ENCODE measurements at regions not wholly inside any gene's neighbourhood (a gene's known extent, or its start where the extent isn't known, plus 50 kb on each side); places are given as distances from the start of the nearest gene placed in this dataset.
"Not testable (repeated sequence)": the region's sequence is repeated elsewhere in the genome, so short reads cannot be mapped to it uniquely, and the experiment has no call there.

GRCh38 chr13:104614361-104615145, 1548.3 kb upstream of the SLC10A2 start:
- TF ChIP-seq, protein P1, sequence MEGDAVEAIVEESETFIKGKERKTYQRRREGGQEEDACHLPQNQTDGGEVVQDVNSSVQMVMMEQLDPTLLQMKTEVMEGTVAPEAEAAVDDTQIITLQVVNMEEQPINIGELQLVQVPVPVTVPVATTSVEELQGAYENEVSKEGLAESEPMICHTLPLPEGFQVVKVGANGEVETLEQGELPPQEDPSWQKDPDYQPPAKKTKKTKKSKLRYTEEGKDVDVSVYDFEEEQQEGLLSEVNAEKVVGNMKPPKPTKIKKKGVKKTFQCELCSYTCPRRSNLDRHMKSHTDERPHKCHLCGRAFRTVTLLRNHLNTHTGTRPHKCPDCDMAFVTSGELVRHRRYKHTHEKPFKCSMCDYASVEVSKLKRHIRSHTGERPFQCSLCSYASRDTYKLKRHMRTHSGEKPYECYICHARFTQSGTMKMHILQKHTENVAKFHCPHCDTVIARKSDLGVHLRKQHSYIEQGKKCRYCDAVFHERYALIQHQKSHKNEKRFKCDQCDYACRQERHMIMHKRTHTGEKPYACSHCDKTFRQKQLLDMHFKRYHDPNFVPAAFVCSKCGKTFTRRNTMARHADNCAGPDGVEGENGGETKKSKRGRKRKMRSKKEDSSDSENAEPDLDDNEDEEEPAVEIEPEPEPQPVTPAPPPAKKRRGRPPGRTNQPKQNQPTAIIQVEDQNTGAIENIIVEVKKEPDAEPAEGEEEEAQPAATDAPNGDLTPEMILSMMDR (conservative IDR thresholded peaks at IDR 0.05; ENCODE audit: low read depth, low read length): no peak
- no peak overlapping the region for H3K4me3 ChIP-seq (ENCODE audit: low read length)
- no peak for DNase-seq (ENCODE audit: low read depth)

DNA sequence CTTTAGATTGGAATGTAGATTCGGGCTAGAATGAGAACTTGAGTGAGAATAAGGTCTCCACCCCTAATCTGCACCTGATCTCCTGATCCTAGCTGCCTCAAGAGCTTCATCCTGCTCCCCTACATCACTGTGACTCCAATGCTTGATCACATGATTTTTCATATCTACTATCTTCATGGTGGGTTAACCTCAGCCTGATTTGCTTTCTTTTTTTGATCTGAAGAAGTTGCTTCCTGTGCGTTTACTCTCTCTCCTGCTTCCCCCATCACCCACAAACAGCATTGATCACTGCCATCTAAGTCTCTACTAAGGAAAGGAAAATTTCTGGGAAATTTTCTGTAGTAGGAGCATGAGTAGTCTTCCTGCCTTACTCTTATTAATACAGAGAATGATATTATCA, 1542.1 kb upstream of the SLC10A2 start:
- TF ChIP-seq, protein P1 (conservative IDR thresholded peaks at IDR 0.05; ENCODE audit: low read depth, low read length): no peak
- no peak for DNase-seq (ENCODE audit: low read depth)
- no peak overlapping the region for H3K4me3 ChIP-seq (ENCODE audit: low read length)

DNA sequence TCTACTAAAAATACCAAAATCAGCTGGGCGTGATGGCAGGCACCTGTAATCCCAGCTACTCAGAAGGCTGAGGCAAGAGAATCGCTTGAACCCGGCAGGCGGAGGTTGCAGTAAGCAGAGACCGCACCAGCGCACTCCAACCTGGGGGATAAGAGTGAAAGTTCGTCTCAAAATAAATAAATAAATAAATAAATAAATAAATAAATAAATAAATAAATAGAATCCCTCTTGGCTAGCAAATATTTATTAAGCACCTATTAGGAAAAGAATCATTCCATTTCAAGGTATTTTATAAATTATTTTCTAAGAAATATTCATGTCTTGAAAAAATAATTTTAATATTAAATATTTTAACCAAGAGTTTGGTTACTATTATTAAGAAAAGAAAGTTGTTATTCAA, 1539.2 kb upstream of the SLC10A2 start:
- DNase-seq (ENCODE audit: low read depth); H3K4me3 ChIP-seq (ENCODE audit: low read length): not testable (repeated sequence)

DNA sequence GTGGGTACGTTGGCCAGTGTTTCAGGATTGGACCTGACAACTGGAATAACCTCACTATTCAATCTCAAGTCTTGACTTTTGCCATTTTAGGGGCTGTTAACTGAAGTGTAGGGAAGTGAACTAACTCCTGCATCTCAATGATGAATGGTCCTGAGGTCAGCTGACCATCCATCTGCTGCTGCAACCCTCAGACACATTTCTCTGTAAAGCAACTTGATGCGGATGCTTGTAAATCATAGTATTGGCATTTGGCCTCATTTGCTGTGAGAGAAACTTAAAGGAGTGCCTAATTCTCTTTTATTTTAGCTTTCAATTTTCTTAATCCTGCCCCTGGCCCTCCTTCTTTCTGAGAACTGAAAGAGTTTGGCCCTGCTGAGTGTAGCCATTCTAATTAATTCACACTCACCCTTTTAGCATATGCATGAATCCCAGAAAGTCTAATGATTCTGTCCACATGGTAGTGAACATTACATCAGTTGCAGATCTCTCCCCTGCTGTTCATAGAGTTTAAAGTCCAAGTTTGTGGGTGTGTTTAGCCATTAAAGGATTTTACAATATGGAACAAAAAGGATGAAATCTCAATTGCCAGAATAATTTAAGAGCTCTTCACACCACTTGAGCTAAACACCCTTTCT, 1531.4 kb upstream of the SLC10A2 start:
- DNase-seq (ENCODE audit: low read depth): no peak
- H3K4me3 ChIP-seq (ENCODE audit: low read length): no peak overlapping the region
- TF ChIP-seq, protein P1 (conservative IDR thresholded peaks at IDR 0.05; ENCODE audit: low read depth, low read length): no peak

- TF ChIP-seq, protein P1 (conservative IDR thresholded peaks at IDR 0.05; ENCODE audit: low read depth, low read length): no peak
- H3K4me3 ChIP-seq (ENCODE audit: low read length): no peak overlapping the region
- DNase-seq (ENCODE audit: low read depth): no peak
Measured at GRCh38 chr13:104595511-104595910, 1529.3 kb upstream of the SLC10A2 start.

- DNase-seq (ENCODE audit: low read depth): peak; percentile 18
- TF ChIP-seq, protein P1 (conservative IDR thresholded peaks at IDR 0.05; ENCODE audit: low read depth, low read length): no peak
- no peak overlapping the region for H3K4me3 ChIP-seq (ENCODE audit: low read length)
Measured at GRCh38 chr13:104594806-104595205, 1528.6 kb upstream of the SLC10A2 start.

DNA sequence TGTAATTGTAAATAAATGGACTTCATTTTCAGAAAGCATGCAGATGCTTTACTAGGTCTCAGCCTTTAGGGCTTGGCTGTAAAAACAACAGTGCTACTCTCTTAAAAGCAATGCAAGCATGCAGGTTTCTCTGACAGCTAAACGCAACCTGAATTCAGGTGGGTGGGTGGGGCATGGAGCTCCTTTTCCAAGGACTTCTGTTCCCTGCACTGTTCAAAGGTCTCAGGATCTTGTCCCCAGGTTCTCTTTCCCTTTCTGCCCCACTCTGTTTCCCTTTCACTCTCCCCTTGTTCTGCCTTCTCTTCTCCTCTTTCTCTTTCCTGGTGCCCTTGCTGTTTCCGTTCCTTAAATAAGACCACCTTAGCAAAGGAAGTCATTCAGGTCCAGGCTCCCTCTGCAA, 1527.5 kb upstream of the SLC10A2 start:
- TF ChIP-seq, protein P1 (conservative IDR thresholded peaks at IDR 0.05; ENCODE audit: low read depth, low read length): no peak
- no peak overlapping the region for H3K4me3 ChIP-seq (ENCODE audit: low read length)
- DNase-seq (ENCODE audit: low read depth): no peak

Data from retinal pigment epithelial cell (primary cell).